Heart left ventricle (tissue), 16 donors: ENCODE measurements at regions not wholly inside any gene's neighbourhood (a gene's known extent, or its start where the extent isn't known, plus 50 kb on each side); places are given as distances from the start of the nearest gene placed in this dataset.
A peak's percentile ranks its signal among the peaks of the same experiment; 100 is the strongest.

ENCODE experiments used
- ATAC-seq, 4 donors: fragments of 200-7000 bp; cut with Tn5 transposase; one replicate each; pipeline ENCODE4 v1.9.1; 2020 to 2022; ENCODE audit warnings: moderate library complexity in 4 of 4, mild to moderate bottlenecking in 3 of 4, moderate number of reproducible peaks in 1 of 4
- DNase-seq, 5 donors: peaks; one replicate each; pipeline ENCODE4 v3.0.0-alpha.2; 2020
- H3K27ac ChIP-seq, 12 donors: fragments of 200-600 bp; sonication (generic) in 4 of 12; one replicate each; pipeline versions ENCODE4 v1.5.0 to v1.8.0; 2016 to 2022; ENCODE audit warnings: mild to moderate bottlenecking in 2 of 12
- H3K27me3 ChIP-seq, 9 donors: fragments of 200-600 bp; sonication (generic) in 2 of 9; one replicate each; pipeline versions ENCODE4 v1.5.1 to v1.8.0; 2016 to 2022; ENCODE audit warnings: mild to moderate bottlenecking in 3 of 9
- H3K36me3 ChIP-seq, 9 donors: fragments of 200-600 bp; sonication (generic) in 2 of 9; one replicate each; pipeline versions ENCODE4 v1.5.0 to v1.8.0; 2018 to 2022; ENCODE audit warnings: mild to moderate bottlenecking in 2 of 9
- H3K4me1 ChIP-seq, 12 donors: fragments of 200-600 bp; sonication (generic) in 4 of 12; one replicate each; pipeline versions ENCODE4 v1.5.0 to v1.8.0; 2016 to 2022; ENCODE audit warnings: mild to moderate bottlenecking in 3 of 12
- H3K4me3 ChIP-seq, 12 donors: fragments of 200-600 bp; sonication (generic) in 4 of 12; one replicate each; pipeline versions ENCODE4 v1.5.0 to v1.8.0; 2017 to 2022; ENCODE audit warnings: mild to moderate bottlenecking in 9 of 12, moderate library complexity in 4 of 12
- H3K9me3 ChIP-seq, 12 donors: fragments of 200-600 bp; sonication (generic) in 4 of 12; one replicate each; pipeline versions ENCODE4 v1.5.0 to v1.8.0; 2016 to 2022; ENCODE audit warnings: mild to moderate bottlenecking in 1 of 12
- CTCF ChIP-seq, 12 donors: fragments of 200-600 bp; sonication (generic) in 4 of 12; IDR thresholded peaks; one replicate each; pipeline versions ENCODE4 v1.5.0 to v1.8.0; 2018 to 2022; ENCODE audit warnings: antibody characterized with exemption in 12 of 12, mild to moderate bottlenecking in 5 of 12
- POLR2A ChIP-seq, 2 donors: fragments of 450-650 bp; IDR thresholded peaks; one replicate each; pipeline ENCODE4 v1.6.1; 2017; ENCODE audit warnings: antibody characterized with exemption in 2 of 2, mild to moderate bottlenecking in 2 of 2, moderate library complexity in 2 of 2
- WGBS, 4 donors: extraction: QIAGEN DNeasy Blood & Tissue Kit in 2 of 4; methylation state at CpG; one replicate each; pipeline versions ENCODE4 v1.1.5 to v1.1.7; 2013 to 2018; 5-methylcytosine and 5-hydroxymethylcytosine counted together
- intact Hi-C, 10 donors: fragments of 100-400 bp; cut with DNase I; formaldehyde crosslinking; loops; one replicate each; pipeline versions ENCODE4 v1.11.1 to v1.14.2; 2022
- donor health status: ischemic (EF 13 %, LVEDD 7.1; RV severe dilation, severe dysfunction).
- donor health status: healthy with polysubstance abuse.
- donor health status: DM: no; HTN: yes; CAD: no.
- donor health status: DM: no; HTN: no; CAD: no.
- donor health status: ischemic (EF 25% LVEDD 6.9; RV normal size, moderate dysfunction).
- donor health status: ischemic (EF 25% LVEDD 5.7; RV mildly dilated, moderate dysfunction).
- donor health status: healthy.
- donor health status: DM: yes; HTN: yes; CAD: no.
- donor health status: ischemic (EF 35%, LVEDD 5.7; RV mildly dilated, moderate dysfunction).
- donor health status: nonischemic (EF 11% LVEDD 7.7; RV severe dilation, severe dysfunction).
- donor health status: DM: yes; HTN: yes; CAD: no.
- donor health status: PGD.
- donor health status: ischemic (EF 29% LVEDD 5.4; RV normal size, mild dysfunction).
- donor health status: nonischemic (EF 23%, LVEDD 6.1; RV moderate dilation, normal function).

GRCh38 chr10:85204814-85205213 is 876.4 kb downstream of the CCSER2 start:
- TF ChIP-seq CTCF (IDR thresholded peaks at IDR 0.05): no peak
- no peak for TF ChIP-seq POLR2A (IDR thresholded peaks at IDR 0.05)
- H3K9me3 ChIP-seq: no peaks in the 10 kb centered on the region
- 76 to 81% (median 78%) methylated on average over 5 of the region's 5 CpGs for WGBS, 4 donors

GRCh38 chr10:85212526-85212925 is 884.1 kb downstream of the CCSER2 start:
- intact Hi-C loops: no loop called here
- H3K9me3 ChIP-seq: no peaks in the 10 kb centered on the region
- DNase-seq (no peak), ATAC-seq (no peak)
- H3K27ac ChIP-seq: no peak overlapping the region
- no peak for TF ChIP-seq POLR2A (IDR thresholded peaks at IDR 0.05)
- no peak for TF ChIP-seq CTCF (IDR thresholded peaks at IDR 0.05)
- no peaks in the 10 kb centered on the region for H3K4me1 ChIP-seq
- WGBS, 4 donors: 32 to 89% (median 77%) methylated on average over 1 of the region's 1 CpG
- H3K27me3 ChIP-seq: peaks cover 0 to 8% (median 0%) of the 10 kb centered on the region in 9 donors
- no peak overlapping the region for H3K4me3 ChIP-seq
- no peaks in the 10 kb centered on the region for H3K36me3 ChIP-seq

More at GRCh38 chr10:85204814-85205213, 876.4 kb downstream of the CCSER2 start:
- no peak for ATAC-seq
- intact Hi-C loops: no loop called here
- Histone ChIP-seq H3K4me3 (no peak overlapping the region), H3K27ac (no peak overlapping the region), H3K27me3 (peaks cover 0 to 5% (median 0%) of the 10 kb centered on the region in 9 donors), H3K4me1 (no peaks in the 10 kb centered on the region), H3K36me3 (no peaks in the 10 kb centered on the region)
- no peak for DNase-seq

- intact Hi-C loops: no loop called here
- ATAC-seq: no peak
- WGBS, 4 donors: 76 to 100% (median 90%) methylated on average over 1 of the region's 1 CpG
- Histone ChIP-seq H3K27ac (no peak overlapping the region), H3K4me1 (no peaks in the 10 kb centered on the region), H3K4me3 (no peak overlapping the region), H3K36me3 (no peaks in the 10 kb centered on the region), H3K27me3 (peaks cover 0 to 8% (median 0%) of the 10 kb centered on the region in 9 donors), H3K9me3 (no peaks in the 10 kb centered on the region)
- TF ChIP-seq POLR2A (IDR thresholded peaks at IDR 0.05) (no peak), CTCF (IDR thresholded peaks at IDR 0.05) (no peak)
- no peak for DNase-seq
Observed at GRCh38 chr10:85213493-85213892, 885.1 kb downstream of the CCSER2 start.

GRCh38 chr10:85222300-85222699 is 893.9 kb downstream of the CCSER2 start:
- Histone ChIP-seq H3K4me3 (no peak overlapping the region), H3K27me3 (no peaks in the 10 kb centered on the region), H3K36me3 (no peaks in the 10 kb centered on the region), H3K4me1 (no peaks in the 10 kb centered on the region), H3K27ac (no peak overlapping the region), H3K9me3 (no peaks in the 10 kb centered on the region)
- intact Hi-C loops: loop anchor here in 1 of 10 donors (5.0 kb wide), 1 partner anchor 1155 kb away; no protein-coding TSS in a partner anchor
- DNase-seq: no peak
- peak in 2 of 12 donors; percentile 8 to 24 for TF ChIP-seq CTCF (IDR thresholded peaks at IDR 0.05)
- TF ChIP-seq POLR2A (IDR thresholded peaks at IDR 0.05): no peak
- no peak for ATAC-seq
- WGBS, 4 donors: 80 to 87% (median 86%) methylated on average over 2 of the region's 2 CpGs
